Anterior cingulate cortex (tissue), 58 donors: ENCODE measurements at regions not wholly inside any gene's neighbourhood (a gene's known extent, or its start where the extent isn't known, plus 50 kb on each side); places are given as distances from the start of the nearest gene placed in this dataset.

Source experiments
- DNase-seq, 58 donors: peaks; one replicate each; lab custom pipeline; 2025; lab: John Stamatoyannopoulos, UW

GRCh38 chr6:40947876-40948526, 91.0 kb downstream of the UNC5CL start:
- DNase-seq, result no peak

DNA sequence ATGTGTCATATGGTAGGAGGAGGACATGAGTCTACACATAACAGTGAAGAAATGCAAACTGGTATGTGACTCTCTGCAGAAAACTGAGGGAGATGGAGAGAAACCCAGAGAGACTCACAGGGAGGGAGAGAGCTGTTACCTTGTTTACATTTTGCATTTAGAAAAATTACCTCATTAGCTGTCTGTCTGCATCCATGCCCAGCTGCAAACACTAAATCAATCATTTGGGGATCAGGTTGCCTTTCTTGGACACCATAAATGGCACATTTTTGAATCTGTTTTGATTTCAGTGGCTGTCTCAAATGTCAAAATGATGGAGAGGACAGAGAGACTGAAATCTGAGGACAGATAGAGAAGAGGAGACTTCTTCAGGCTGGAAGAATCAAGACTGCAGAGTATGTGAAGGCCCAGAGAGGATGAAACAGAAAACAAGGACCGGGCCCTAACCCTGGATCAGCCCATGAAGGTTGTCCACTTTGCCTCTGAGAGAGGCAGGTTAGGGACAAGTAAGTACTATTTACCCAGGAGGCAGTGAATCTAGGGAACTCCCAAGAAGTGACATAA, 92.2 kb downstream of the UNC5CL start:
- DNase-seq, result no peak

- DNase-seq, result peak in 1 of 58 donors; percentile 0
These were observed 101.5 kb downstream of the UNC5CL start for GRCh38 chr6:40937491-40937890.

DNA sequence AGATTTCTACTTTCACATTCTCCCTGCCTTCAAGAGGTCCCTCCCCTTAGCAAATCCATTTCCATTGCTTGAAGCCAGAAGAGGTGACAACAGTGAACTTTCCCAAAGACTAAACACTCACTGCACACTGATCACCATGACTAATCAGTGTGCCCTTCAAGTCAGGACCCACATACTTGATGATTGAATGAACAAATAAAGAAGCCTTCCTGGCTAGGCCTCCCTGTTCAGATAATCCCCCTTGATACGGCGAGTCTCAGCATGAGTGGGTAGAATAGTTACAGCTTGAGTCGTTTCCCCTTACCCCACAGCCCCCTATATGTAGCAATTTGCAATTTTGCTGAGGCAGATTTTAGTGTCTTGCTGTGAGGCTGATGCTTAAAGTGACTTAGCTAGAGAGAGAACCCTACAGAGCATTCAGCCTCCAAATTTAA, 102.2 kb downstream of the UNC5CL start:
- no peak for DNase-seq

DNA sequence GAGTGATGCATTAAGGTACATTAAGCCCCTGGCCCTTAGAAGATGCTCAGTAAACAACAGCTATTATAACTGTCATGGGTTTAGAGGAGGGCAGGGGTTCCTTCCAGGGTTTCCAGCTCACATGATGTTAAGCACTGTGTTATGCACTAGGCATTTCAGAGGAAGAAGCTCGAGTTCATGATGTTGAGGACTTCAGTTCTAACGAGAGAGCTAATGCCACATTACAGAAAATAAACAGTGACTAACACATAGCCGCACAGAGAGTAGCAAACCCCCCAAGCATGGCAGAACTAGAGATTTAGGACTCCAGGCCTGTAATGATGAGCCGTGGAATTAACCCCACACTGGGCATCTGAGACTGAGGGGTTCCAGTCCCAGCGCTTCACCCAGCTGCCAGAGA, 105.2 kb downstream of the UNC5CL start:
- no peak for DNase-seq

DNA sequence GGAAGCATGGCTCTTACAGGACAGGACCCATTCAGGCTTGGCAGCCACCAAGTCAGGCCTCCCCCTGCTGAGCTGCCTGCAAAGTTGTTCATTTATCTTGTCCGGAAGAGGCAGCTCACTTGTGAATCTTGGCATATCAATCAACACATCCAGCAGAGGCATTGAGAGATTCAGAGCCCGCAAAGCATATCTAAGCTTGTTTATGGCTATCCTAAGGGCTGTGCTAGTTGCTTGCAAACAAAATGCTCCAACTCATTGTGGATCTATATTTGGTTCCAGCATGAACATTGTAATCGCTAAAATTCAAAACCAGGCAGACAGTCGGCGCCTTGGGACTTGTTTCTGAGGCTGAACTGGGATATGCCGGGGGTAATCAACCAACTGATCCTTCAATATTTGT, 106.1 kb downstream of the UNC5CL start:
- DNase-seq, result no peak

DNA sequence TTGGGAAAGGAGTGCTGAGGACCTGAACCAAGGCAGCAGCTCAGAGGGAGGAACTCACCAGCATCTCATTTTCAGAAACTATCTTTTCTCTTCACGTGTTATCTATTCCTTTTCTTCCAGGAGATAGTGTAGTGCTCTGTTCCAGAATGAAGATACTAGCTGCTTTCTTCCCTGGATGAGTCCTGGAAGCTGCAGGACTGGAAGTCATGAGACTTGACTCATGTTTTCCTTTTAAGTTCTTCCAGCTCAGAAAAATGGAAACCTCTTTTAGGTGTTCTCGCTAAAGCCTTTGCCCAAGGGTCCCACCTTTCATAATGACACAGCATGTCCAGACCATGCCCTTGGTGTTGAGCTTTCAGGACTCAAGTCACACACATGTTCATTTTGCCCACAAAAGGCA, 106.7 kb downstream of the UNC5CL start:
- no peak for DNase-seq

DNA sequence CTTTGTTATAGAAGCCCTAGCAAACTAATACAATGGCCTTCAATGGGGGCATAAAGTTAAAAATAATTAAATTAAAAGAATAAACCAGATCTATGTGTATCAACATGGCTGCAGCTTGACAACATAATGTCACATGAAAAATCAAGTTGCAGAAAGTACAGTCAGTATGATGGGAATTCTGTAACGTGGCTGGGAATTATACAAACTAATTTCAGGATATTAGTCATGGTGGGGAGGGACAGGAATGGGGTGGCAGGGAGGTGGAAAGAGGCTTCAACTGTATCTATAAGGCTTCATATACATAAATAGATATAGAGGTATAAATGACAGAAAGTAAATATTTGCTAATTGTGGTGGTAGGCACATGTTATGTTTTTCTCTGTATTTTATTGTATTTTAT, 107.1 kb downstream of the UNC5CL start:
- DNase-seq, result no peak

DNA sequence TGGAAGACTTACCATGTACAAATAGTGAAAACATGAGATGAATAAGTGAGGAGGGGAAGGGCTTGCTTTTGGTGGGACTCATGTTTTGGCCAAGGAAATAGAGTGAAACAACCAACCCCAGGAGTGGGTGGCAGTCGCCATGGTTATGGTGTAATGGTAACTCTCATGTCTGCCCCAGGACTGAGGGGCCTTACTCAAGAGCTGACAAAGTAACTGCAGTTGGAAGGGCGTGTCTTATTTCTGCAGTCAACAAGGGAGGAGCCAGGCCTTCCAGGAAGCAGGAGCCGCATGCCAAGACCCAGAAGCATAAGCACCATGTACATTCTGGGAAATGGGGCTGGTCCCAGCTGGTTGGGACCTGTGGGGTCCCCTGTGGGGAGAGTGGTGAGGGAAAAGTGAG, 108.5 kb downstream of the UNC5CL start:
- DNase-seq, result no peak

DNA sequence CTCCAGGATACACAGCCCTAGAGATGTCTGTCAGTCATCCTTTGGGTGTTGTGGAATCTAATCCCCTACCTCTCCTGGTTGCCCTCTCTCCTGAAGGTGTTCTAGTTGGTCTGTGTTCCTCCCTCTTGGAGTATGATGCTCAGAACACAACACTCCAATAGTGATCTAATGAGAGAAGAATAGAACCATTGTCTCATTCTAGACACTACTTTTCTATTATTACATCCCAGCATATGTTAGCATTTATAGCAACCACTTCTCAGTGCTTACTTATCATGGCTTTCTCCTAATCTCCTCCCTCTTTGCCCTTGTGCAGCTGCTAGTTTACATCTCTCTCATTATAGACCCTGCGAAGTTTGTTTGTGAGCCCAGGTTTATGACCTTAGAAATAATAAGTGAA, 109.0 kb downstream of the UNC5CL start:
- no peak for DNase-seq

GRCh38 chr6:40929176-40929575, 109.8 kb downstream of the UNC5CL start:
- no peak for DNase-seq

- DNase-seq, result no peak
These were observed 110.3 kb downstream of the UNC5CL start for GRCh38 chr6:40928763-40929162.

GRCh38 chr6:40928307-40928706, 110.7 kb downstream of the UNC5CL start:
- DNase-seq, result no peak

DNA sequence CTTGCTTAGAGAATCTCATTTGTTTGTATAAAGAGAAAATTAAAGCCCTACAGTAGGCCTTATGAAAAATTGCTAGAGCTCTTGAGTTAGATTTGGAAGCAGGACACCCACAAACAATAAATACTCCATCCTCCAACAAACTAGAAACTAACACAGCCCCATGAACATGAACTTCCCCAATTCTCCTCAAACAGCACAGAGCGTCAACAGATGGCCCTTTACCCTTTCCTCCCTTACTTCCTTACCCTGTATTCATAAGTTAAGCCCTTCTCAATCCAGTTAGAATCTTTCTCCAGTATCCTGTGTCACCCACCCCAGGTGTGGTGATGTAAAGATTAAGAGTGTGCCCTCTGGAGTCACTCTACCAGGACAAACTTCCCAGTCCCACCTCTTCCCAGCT, 113.7 kb downstream of the UNC5CL start:
- DNase-seq, result no peak

DNA sequence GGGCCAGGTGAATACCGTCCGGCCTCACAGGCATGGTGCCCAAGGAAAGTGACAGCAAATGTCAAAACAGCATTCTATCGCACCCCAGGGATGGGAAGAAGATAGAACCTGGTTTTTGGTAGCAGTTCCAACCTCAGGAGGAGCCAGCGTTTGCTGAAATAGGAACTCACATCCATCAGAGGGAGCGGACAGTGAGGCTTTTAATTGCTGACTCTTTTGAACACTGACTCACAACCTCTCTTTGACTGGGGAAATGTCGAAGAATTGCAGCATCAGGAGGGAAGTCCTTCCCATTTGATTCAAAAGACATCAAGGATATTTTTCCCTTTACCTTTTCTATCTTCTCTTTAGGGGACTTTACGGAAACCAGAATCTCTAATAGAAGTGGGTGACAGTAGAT, 114.2 kb downstream of the UNC5CL start:
- DNase-seq, result no peak

DNA sequence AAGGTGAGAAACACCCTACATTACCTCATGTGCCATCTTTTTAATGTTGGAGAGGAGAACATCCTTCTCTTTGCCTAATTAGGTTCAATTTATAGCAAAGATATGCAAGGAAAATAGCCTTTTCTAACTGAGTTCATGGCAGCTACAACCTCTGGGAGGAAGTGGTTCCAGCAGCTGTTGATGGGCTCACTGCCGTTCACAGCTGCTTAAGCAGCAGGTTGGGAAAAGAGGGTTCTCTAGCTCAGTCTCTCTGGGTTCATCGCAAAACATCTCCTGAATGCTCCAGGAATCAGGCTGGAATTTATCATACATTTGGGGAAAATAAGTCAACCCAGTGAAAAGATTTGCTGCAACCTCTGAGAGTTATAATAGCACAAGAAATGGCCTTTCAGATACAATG, 115.1 kb downstream of the UNC5CL start:
- DNase-seq, result no peak

DNA sequence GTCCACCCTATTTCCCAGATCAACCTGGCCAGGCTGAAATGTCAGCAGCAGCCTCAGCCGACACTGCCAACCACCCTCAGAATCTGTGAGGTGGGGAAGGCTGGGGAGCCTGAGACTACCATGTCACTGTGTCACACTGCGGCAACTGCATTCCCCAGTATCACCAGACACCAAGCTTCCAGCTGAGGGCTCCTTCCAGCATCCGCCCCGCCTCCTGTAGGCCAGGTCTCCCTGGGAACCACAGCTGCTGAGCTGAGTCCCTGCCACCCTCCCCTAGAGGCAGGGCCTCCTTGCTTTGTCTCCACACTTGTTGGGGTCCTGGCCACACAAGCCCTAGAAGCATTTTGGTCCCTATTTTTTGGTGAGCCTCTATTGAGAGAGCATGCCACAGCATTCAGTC, 115.7 kb downstream of the UNC5CL start:
- DNase-seq, result no peak

DNA sequence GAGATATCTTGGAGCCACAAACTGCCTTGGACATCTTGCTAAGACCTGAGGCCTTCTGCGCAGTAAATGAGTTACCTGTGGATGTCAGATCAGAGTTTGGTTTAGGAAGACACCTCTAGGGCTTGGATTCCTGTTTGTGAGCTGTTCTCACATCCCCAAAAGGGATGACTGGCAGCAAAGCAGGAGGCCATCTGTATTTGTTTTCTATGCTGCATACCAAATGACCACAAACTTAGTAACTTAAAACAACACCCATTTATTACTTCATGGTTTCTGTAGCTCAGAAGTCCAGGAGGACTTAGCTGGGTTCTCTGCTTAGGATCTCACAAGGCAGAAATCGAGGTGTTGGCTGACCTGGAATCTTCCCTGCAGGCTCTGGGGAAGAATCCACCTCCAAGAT, 116.7 kb downstream of the UNC5CL start:
- no peak for DNase-seq

DNA sequence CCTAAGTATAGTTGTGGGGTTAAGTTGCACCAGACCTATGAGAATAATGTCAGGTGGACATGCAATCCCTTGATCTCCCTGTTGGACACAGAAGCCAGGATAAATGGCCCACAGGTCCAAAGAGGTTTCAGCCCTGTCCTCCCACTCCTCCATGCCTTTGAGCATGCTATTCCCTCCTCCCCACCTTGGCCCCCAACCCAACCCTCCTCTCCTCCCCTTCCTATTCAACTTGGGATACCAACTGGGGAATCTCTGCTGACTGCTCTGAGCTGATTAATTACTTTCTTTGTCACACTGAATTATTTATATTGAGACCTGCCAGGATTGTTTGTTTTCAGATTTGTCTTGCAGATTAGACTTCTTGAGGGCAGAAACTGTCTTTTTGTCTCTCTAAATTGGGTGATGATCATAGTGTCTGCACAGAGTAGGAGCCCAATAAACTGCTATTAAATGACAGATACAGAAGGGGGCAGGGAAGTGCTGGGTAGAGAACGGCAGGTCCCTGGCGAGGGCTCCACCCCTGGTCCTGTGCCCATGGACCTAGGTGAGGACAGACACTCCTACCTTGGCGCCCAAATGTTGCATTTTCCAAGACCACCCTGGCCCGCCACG, 120.9 kb downstream of the UNC5CL start:
- no peak for DNase-seq

- no peak for DNase-seq
These were observed 121.4 kb downstream of the UNC5CL start for GRCh38 chr6:40917603-40918002.

DNA sequence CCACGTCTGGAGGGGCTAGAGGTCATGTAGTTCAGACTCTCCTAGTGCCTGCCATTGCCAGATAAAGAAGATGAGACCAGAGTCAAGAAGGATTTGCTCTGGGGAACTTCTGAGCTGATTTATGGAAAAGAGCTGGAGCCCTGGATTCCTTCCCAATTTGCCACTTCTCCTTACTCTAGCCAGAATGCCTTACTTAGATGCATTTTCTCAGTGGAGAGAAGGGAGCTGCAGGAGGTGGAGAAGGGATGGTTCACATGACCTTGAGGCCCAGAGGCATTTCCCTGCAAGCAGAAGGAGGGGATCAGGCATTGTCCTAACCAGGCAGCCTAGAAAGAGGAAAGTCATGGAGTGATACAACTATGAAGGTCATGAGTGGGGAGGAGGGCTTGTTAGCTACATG, 122.2 kb downstream of the UNC5CL start:
- no peak for DNase-seq

- DNase-seq, result no peak
These were observed 123.9 kb downstream of the UNC5CL start for GRCh38 chr6:40915165-40915564.
